ENCODE measurements at regions not wholly inside any gene's neighbourhood (a gene's known extent, or its start where the extent isn't known, plus 50 kb on each side); places are given as distances from the start of the nearest gene placed in this dataset.

DNA sequence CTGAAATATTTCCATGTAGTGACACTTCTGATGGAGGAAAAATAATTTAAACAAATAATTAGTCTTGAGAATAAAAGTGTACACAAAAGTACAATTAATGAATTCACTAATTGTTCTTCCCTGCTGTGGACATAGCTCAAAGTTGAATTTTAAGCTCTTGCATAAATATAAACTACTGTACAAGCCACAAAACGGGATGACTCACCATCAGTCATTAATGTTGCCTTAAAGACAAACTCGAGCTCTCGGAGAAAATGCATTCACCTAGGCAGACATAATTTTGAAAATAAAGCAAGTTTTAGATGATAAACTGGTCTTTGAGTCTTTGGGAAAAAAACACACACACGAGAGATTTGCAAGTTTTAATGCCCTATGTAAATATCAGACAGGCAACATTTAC lies 436.4 kb downstream of the ZNF521 start:
- DNase-seq = no peak

DNA sequence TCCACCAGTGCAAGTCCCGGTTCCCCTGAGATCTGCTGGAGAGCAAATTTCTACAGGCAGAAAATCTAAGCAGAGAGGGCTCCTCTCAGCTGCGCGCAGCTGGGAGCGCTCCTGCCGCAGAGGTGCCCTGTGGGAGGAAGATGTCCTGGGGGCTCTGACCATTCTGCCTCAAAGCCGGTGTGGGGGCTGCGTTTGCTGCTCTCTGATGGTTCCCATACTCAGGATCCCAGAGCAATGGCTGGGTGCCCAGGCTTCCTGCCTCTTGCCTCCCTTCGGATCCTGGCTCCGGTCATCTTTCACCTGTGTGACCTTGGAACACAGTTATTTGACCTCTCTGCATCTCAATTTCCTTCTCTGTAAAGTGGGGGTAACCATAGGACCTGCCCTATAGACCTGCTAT lies 434.2 kb downstream of the ZNF521 start:
- DNase-seq = no peak

DNA sequence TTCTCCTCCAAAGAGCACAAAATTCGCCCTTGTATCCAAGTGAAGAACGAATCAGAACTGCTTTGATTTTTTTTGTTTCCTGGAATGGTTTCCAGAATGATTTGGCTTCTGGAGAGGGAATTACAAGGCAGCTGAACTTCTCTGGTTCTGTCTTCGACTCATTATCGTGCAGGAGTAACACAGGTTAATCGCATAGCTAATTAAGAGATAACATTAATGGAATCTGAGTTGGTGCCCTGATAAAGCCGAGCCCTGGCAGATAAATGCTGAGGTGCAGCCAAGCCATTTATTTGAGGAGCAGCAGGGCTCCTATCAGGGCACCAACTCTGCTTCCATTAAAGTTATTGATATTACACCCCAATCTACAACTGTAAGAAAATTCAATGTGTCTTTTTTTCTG lies 433.7 kb downstream of the ZNF521 start:
- no peak for DNase-seq

DNA sequence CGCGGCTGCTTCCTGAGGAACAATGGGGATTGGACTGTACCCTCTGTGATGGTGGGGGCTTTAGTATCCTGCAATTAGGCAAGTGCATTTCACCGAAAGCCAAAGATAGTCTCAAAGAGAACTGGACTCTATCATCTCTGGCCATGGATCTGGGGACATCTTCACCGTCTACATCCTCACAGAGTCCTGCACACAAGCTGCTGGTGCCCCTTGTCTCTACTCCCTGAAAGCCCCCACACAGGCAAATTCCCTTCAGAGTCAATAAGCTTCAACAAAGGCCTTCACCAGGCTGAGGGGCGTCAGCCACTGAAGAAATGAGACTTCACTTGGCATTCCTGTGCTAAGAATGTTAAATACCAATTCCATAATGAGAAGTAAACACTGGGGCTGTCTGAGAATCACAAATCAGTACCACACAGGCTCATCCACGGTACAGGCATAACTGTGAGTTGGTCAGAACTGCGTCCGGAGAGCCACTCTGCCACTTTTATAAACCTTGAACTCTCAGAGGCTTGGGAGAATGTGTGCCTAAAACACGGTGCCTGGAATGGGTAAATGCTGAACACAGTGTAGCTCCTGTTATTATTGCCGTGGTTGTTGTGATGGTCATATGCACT lies 432.7 kb downstream of the ZNF521 start:
- DNase-seq = no peak

DNA sequence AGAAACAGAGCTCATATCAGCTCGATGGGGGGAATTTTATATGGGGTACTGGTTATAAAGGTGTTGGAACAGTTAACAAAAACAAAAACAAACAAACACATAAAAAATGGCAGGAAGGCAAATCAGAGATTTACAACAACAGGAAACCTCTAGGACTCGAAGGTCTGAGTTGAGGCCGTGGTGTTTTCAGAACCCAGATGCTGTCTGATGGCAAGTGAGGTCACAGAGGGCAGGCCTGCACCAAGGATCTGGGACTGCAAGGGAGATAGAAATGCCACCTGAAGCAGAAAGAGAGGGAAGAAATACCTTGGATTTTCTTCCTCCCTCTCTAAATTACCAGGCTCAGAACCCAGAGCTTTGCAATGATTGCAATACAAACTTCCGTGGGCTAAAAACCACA lies 429.5 kb downstream of the ZNF521 start:
- no peak for DNase-seq

DNA sequence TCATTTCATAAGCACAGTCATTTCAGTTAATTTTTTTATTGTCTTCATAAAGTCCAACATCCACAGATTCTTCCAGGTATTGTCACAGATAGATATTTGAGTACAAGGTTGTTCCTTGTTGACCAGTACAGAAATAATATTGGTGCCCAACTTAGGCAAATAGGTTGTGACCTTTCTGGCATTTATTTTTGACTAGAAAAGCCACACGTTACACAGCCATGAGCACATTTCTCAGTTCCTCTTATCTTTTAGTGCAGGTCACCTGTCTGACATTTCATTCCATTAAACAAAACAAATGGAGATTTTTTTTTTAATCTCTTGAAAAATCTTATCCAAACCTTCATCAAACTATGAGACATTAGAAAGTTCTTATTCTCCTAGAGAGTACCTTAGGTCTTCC lies 428.8 kb downstream of the ZNF521 start:
- no peak for DNase-seq

DNA sequence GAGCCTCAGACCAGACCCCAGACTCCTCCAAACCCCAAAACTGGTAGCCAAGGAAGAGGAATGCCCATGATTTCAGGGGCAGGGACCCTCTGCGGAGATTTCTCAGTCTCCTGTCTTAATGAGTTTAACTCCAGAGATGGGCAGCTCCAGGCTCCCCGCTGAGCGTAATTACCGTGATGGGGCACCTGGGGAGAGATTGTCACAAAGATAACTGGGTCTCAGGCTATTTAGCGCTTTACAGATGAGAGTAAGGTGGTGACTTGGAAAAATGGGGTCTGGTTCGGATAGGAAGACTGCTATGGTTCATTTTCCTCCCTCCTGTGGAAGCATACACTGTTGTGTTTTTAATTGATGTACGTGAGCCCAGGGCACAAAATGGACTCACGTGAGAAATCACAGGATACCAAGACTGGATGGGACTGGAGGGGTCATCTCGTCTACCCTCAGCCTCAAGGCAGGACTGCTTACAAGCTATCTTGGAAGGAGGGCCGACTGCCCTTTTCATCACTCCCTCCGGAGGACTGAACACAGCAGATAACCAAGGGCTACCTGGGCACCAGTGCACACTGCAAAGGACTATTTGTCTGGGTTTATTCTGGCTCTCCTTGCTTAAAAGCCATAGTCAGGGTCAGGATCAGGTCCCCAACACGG lies 427.8 kb downstream of the ZNF521 start:
- DNase-seq = no peak

DNA sequence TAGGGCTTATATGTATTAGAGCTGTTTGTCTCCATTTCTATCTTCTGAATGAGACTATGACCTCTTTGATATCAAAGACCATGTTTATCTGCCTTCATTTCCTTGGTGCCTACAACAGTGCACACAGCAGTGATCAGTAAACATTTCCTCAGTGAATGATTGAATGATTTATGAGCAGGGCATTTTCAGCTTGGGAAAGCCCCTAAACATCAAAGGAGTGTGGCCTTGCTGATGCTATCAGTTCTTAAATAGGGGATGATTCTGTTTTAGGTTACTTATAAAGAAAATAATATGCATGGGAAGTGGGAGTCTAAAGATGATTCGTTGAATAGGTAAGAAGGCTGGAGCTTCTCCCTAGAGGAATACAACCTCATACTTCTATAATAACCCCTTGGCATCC lies 425.3 kb downstream of the ZNF521 start:
- DNase-seq = no peak

DNA sequence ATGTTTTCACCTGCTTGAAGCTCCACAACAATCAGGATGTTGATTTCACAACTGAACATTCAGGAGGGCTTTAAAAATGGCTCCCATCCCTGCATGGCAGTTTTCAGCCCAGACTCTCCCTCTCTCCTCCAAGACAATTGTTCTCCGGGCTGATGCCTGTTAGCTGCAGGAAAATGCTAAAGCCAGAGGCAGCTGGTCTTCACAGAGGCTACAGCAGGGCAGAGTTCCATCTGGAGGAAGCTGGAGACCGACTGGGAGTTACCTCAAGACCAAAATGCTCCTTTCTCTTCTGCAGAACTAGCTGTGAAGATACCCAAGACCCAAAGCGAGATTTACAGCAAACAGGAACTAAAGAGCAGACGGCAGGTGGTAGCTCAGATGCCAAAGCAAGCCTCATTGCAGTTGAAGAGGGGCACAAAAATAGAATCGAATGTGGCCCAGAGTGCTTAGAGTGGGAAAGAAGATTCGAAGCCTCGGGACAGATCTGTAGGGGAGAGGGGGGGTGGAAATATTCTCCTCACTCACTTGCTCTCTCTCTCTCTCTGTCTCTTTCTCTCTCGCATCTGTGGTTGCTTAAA lies 423.6 kb downstream of the ZNF521 start:
- DNase-seq = no peak

DNA sequence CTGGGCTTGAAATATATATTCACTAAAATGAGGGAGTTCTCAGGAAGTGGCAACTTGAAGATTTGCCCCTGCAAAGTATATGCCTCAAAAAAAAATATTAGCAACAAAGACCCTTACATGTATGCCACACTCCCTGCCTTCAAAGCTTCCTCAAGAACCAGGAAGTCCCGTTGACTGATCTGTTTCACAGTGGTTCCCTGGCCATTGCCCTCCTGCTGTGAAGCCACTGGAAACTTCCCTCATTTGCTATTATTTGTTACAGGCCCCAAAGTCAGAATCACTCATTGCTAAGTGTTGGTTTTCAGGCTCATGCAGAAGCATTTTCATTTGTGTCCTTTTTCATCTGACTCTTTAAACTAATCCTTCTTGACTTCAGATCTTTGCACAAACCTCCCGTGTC lies 421.5 kb downstream of the ZNF521 start:
- DNase-seq = no peak

DNA sequence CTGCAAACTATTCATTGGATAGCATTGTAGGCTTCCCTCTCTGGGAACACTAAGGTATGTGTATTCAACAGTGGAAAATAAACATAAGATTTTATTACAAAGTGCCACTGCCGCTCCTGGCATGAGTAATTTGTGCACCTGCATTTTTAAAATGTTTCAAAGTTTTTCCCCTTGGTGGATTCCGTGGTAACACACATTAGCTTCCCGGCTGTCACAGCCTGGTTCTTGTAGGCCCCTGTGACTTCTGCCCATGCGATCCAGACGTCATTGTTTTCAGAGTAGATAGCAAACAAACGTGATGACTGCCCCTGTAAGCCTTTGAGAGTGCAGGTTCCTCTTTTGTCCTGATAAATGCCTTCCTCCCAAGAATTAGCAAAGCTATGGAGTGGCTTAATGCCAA lies 421.0 kb downstream of the ZNF521 start:
- no peak for DNase-seq

DNA sequence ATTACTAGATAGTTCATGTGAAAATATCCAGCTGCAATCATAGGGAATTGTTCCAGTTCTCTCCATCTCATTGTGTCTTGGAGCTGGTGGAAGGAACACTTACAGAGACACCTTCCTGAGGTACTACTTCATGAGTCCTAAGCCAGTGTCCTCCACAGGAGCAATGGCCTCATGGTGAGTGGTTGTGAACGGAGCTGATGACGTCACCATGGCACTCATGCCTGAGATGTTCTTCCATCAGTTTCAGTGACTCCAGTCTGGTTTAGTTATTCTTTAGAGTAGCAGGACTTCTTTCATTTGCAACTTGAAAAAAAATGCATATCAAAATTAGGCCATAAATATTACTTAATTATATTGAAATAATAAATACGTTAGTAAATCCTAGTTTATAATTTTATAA lies 418.6 kb downstream of the ZNF521 start:
- no peak for DNase-seq

DNA sequence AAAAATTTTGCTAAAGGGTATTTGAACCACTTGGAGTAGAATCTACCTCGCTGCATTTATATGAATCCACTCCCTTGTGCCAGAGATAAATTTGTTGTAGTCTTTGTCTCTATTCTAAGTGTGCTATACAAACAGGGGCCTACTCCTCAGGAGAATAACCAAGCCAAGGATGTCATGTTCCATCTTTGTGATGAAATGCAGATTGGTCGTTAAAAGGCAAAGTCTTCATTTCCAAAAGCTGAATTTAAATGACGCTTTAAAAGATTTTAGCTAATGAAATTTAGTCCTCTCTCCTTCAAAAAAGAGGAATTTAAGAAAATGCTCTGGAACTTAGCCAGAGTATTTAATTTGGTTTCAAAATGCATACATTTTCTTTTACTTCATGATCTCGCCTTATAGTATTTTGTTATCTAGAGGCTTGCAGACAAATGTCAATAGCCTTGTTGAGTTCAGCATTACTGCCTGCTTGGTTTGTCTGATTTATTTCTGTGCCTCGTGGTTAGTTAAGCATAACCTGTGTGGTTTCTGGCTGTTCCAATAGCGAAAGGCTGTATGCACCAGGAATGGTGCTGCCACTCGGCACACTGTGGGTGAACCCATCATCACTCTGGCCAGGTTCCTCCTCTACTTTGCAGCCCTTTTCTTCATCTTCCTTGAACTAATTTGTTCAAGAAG lies 417.6 kb downstream of the ZNF521 start:
- DNase-seq = no peak

DNA sequence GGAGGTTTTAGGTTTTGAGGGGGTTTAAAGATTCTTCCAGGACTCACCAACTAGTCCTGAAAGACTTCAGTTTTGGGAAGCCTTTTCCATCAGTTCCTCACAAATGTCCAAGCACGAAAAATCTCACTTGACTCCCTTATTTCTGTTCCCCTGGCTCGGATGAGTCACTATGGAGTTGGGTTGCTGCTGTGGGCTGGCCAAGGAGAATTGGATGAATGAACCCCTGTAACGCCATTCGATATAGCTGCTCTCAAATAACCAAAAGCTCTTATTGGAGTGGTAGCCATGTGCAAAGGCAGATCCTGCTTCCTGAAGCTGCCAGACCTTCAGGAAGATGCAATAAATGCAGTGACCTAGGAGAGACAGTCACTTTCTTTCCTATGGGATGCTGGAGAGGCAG lies 417.0 kb downstream of the ZNF521 start:
- DNase-seq = no peak

DNA sequence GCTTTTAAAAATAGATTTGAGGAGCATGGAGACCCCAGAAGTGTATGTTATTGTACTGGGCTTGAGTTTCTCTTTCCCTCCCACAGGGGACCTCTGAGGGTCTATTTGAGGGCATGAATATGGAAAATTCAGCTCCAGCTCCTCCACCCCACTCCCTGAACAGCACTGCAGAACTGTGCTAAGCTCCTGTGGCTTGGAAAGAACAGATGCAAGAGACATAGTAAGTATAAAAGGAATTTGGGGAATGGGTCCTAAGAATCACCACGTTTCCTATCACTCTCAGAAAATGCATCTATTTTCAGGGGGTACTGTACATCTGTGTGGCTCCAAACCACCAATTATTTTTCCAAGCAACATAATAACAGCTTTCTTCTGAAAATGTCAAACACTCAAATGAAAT lies 416.1 kb downstream of the ZNF521 start:
- DNase-seq = no peak

DNA sequence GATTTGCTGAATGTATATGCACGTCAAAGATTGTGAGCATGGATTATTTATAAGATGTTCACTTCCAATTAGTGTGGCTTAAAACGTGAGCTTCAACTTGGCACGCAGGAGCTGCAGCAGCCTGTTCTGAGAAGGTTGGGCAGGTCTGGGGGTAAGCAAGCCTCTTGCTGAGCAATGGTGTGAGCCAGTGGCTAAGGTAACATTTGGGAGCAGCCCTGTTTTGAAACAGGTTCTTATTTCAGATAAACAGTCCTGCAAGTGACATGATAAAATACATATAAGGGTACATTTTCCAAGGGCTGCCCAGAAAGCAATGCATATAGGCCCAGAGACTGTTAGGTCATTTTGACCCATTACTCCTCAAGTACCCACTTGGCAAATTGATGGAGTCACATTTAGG lies 415.3 kb downstream of the ZNF521 start:
- DNase-seq = no peak

DNA sequence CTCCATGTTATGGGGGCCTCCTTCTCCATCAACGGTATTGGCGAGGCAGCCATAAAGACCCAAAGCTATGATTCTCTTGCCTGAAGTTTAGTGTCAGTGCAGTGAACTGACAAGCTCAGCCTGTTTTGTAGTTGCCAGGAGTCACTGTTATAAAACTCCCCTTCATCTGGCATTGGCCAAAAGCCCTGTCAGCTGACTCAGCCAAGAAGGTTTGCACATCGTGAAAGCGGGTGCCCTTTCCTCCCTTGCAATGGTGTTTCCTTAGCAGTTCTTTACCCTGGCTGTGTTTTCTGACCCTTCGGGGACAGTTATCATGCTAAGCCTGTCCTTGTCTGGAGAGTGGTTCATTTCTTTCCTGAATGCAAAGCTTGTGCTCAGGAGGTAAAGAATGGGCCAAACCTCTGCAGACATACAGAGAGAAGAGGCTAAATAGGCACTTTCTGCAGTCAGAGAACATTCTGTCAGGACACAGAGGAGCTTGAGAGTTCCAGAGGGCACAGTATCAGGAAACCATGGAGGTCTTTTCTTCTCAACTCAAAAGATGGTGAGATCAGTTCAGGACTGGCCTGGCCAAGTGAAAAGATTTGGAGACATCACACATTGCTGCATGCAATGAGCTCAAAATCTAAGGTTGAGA lies 414.2 kb downstream of the ZNF521 start:
- no peak for DNase-seq

DNA sequence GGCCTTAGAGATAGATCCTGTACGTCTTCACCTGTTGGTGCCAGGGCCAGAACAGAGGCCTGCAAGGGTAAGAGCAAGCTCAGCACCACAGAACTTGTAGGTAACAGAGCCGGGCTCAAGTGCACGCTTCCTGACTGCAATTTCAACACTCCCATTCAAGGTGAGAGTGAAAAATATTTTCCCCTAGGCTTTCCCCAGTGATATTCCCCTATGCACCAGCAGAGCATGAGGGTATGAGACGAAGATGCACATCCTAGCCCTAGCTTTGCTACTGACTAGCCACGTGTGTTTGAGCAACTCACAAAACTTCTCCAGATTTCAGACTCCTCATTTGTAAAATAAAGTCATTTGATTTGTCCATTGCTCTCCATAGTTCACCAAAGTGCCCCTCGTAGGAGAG lies 411.6 kb downstream of the ZNF521 start:
- DNase-seq = no peak

DNA sequence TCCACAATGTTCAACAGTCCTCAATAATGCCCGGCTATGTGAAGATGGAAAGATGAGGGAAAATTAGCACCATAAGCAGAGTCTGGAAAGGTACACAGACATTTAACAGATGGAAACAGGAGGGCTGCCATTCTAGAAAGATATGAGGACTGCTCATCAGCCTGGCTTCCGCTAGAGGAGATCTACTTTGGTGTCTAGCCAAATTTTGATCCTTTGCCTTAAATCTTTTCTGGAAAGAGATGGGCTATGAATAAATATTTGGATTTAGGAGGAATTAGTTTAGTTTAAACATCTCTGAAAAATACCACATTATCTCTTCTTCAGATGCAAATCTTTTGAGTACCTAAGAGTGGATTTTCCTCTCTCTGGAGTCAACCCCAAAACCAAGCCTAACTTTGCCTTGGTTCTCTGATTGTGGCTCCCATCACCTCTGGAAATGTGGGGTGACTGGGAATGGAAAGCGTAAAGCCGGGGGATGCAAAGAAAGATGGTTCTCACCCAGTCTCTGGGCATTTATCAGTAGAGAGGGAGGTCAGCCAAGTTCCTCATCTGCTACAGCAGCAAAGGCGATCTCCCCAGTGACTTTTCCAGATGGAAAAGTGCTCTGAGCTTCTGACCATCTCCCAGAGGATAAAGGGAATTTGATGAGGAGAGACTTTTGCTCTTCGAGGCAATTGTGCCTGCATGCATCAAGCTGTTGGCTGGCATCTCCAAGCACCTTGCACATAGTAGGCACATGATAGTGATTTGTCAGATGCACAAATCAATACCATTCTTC lies 410.6 kb downstream of the ZNF521 start:
- no peak for DNase-seq

DNA sequence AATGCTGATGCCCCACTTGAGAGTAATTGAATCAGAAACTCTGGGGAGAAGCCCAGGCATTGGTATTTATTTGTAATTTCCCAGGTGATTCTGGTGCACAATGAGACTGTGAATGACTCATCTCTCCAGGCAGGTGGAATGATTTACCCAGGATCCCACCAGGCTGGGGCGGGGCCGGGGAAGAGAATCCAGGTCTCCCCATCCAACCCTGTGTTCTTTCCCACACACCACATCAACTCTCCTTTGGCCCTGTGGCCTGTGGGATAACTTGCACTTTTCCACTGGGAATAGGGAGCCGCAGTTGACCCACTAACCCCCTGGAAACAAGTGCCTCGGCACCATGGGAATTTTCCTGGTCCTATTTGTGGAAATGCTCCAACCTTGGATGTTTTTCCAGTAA lies 409.8 kb downstream of the ZNF521 start:
- DNase-seq = no peak

DNA sequence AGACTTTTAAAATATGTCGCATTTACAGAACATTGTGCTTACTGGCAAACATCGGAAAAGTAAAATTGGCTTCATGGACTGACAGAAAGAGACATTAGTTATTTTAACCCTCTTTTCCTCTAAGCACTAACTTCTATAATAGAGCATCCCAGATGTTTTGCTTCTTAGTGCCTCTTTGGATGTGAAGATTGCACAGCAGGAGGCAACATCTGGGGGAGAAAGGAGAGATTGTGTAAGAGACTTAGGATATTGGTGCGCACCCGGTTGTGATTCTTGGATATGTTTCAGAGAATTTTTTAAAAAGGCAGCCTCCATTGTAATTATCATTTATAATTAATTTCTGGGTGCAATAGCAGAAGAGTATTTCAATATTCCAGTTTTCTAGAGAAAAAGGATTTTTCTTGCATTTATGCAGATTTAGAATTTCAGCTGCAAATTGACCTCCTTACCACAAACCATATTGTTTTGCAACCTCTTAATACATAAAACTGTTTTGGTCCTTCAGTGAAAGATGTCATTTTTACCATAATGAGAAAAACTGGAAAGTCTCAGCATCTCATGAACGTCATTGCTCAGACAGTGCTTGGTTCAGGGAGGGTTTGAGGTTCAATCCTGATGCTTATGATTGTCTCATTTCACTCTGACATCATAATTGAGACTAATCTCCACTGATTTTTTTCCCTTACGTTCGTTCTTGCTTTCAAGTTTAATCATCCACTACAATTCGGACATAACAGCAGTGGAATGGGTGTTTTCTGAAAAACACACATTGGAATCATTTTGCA lies 404.3 kb downstream of the ZNF521 start:
- DNase-seq = no peak

DNA sequence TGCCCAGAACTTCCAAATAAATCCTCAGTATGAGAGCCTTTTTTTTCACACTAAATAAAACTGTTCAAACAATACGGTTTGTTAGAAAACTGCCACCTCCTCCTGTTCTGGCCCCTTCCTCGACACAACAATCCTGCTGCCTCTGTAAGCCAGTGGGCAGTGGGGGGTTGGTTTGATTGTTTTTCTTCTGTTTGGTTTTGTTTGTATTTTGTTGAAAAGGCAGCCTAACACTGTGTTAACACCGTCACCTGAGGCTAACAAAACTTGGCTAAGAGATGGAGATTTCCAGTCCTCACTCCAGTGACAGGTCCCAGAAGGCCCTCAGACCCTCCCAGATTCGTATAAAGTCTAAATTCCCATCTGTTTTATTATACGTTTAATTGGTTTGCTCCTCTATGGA lies 402.1 kb downstream of the ZNF521 start:
- no peak for DNase-seq

All from NCI-H524 treated with DMSO at 0.1 percent for 48 hours (cell line).